ENCODE measurements at regions not wholly inside any gene's neighbourhood (a gene's known extent, or its start where the extent isn't known, plus 50 kb on each side); places are given as distances from the start of the nearest gene placed in this dataset.

GRCh38 chr2:133993160-133993559, 260.7 kb upstream of the MGAT5 start:
- TF ChIP-seq CTCF (IDR thresholded peaks at IDR 0.05) (no peak), EZH2 (IDR thresholded peaks at IDR 0.05; ENCODE audit: borderline replicate concordance, insufficient read depth, low read depth, low read length, poor library complexity, severe bottlenecking) (no peak)
